Esophagus squamous epithelium (tissue), 5 donors: ENCODE measurements at regions not wholly inside any gene's neighbourhood (a gene's known extent, or its start where the extent isn't known, plus 50 kb on each side); places are given as distances from the start of the nearest gene placed in this dataset.

Experiments
- DNase-seq: peaks from one replicate; lab custom pipeline; 2025; lab: John Stamatoyannopoulos, UW
- H3K27ac ChIP-seq, 4 donors: fragments of 200-600 bp; sonication (generic); one replicate each; pipeline ENCODE4 v1.5.1; 2016 to 2019; ENCODE audit warnings: mild to moderate bottlenecking in 1 of 4
- H3K27me3 ChIP-seq, 4 donors: fragments of 200-600 bp; sonication (generic); 1 replicate in 3 of 4; 2 replicates in 1 of 4; pipeline versions ENCODE4 v1.5.1 to v1.6.0; 2017 to 2021; ENCODE audit warnings: antibody characterized with exemption in 1 of 4
- H3K36me3 ChIP-seq, 3 donors: fragments of 200-600 bp; sonication (generic); one replicate each; pipeline ENCODE4 v1.5.1; 2016 to 2019
- H3K4me1 ChIP-seq, 3 donors: fragments of 200-600 bp; sonication (generic); one replicate each; pipeline ENCODE4 v1.5.1; 2017 to 2019
- H3K4me3 ChIP-seq, 4 donors: fragments of 200-600 bp; sonication (generic); 1 replicate in 3 of 4; 2 replicates in 1 of 4; pipeline ENCODE4 v1.5.1; 2016 to 2019; ENCODE audit warnings: mild to moderate bottlenecking in 2 of 4, moderate library complexity in 1 of 4
- H3K9me3 ChIP-seq, 3 donors: fragments of 200-600 bp; sonication (generic); one replicate each; pipeline ENCODE4 v1.5.1; 2016 to 2019
- CTCF ChIP-seq, 6 experiments: fragments of 450-650 bp in 4 of 6; fragments of 200-600 bp in 2 of 6; sonication (generic) in 2 of 6; IDR thresholded peaks; one replicate each; pipeline ENCODE4 v1.5.1; 2016 to 2019; ENCODE audit warnings: antibody characterized with exemption in 6 of 6, mild to moderate bottlenecking in 4 of 6, moderate library complexity in 4 of 6
- POLR2A ChIP-seq, 4 donors: fragments of 450-650 bp; IDR thresholded peaks; one replicate each; pipeline ENCODE4 v1.6.1; 2017; ENCODE audit warnings: antibody characterized with exemption in 4 of 4, mild to moderate bottlenecking in 4 of 4, moderate library complexity in 3 of 4
- WGBS, 2 donors: methylation state at CpG; one replicate each; pipeline ENCODE4 v1.1.5; 2018; 5-methylcytosine and 5-hydroxymethylcytosine counted together
- intact Hi-C: fragments of 100-400 bp; cut with DNase I; formaldehyde crosslinking; loops from one replicate; pipeline ENCODE4 v1.15.0; 2022
- donor health status: DM: yes; HTN: yes; CAD: no.

GRCh38 chr21:20302084-20302483 lies 696.1 kb upstream of the NCAM2 start:
- DNase-seq = no peak
- Histone ChIP-seq H3K4me3 (no peak overlapping the region), H3K4me1 (no peaks in the 10 kb centered on the region), H3K27me3 (no peaks in the 10 kb centered on the region), H3K9me3 (no peaks in the 10 kb centered on the region), H3K36me3 (no peaks in the 10 kb centered on the region), H3K27ac (no peak overlapping the region)
- intact Hi-C loops = no loop called here
- 68 to 74% methylated on average over 5 of the region's 6 CpGs for WGBS, 2 donors
- no peak for TF ChIP-seq CTCF (IDR thresholded peaks at IDR 0.05)
- no peak for TF ChIP-seq POLR2A (IDR thresholded peaks at IDR 0.05)

- H3K27ac ChIP-seq = no peak overlapping the region
- DNase-seq = no peak
- intact Hi-C loops = no loop called here
- no peaks in the 10 kb centered on the region for H3K27me3 ChIP-seq
- no peaks in the 10 kb centered on the region for H3K36me3 ChIP-seq
- H3K4me1 ChIP-seq = no peaks in the 10 kb centered on the region
- H3K9me3 ChIP-seq = no peaks in the 10 kb centered on the region
- WGBS, 2 donors = 63 to 64% methylated on average over 3 of the region's 3 CpGs
- H3K4me3 ChIP-seq = no peak overlapping the region
- TF ChIP-seq POLR2A (IDR thresholded peaks at IDR 0.05) (no peak), CTCF (IDR thresholded peaks at IDR 0.05) (no peak)
Observed at GRCh38 chr21:20306836-20307235, 691.4 kb upstream of the NCAM2 start.

DNA sequence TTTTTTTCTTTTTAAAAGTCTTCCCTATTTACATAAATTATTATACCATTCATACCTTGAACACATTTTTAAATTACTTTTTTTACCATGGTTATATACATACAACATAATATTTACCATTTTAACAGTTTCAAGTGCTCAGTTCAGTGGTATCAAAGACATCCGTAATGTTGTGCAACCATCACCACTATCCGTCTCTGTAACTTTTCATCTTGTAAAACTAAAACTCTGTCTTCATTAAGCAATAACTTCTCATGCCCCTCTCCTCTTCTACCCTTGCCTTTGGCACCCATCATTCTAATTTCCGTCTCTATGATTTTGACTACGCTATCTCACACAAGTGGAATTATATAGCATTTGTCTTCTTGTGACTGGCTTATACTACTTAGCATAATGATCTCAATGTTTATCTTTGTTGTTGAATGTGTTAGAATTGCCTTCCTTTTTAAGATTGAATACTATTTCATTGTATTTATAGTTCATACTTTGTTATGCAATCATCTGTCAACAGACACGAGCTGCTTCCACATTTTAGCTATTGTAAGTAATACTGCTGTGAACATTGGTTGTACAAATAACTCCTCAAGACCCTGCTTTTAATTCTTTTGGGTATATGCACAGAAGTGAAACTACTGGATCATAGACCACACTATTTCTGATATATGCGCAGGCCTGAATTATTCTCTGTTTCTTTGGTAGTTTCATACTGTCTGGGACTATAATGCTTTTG lies 689.5 kb upstream of the NCAM2 start:
- intact Hi-C loops = no loop called here
- H3K4me3 ChIP-seq = no peak overlapping the region
- no peak overlapping the region for H3K27ac ChIP-seq
- no peaks in the 10 kb centered on the region for H3K27me3 ChIP-seq
- TF ChIP-seq POLR2A (IDR thresholded peaks at IDR 0.05) (no peak), CTCF (IDR thresholded peaks at IDR 0.05) (no peak)
- H3K4me1 ChIP-seq = no peaks in the 10 kb centered on the region
- H3K36me3 ChIP-seq = no peaks in the 10 kb centered on the region
- H3K9me3 ChIP-seq = no peaks in the 10 kb centered on the region
- no peak for DNase-seq
- 70 to 74% methylated on average over 6 of the region's 6 CpGs for WGBS, 2 donors

DNA sequence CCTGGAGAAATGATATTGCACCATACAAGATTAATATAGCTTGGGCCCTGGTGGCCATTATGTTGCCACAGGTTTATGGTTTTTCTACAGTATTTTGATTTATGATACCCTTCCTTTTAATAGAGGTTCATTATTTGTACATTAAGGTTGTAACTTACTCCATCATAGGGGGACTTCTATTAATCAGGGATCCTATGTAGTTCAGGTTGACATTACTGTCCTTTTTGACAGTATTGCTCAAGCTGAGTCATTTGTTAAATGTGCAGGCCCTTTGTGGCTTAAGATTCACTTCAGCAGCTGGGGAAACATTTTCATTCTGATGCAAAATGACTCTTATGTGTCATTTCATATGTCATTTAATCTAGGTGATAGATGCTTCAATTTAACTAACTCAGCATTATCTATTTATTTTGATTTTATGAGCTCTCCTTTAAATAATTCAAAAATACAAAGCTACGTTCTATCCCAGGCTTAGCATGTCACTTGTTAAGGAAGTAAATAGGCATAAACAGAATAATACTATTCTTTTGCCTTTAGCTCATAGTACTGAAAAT lies 686.9 kb upstream of the NCAM2 start:
- no peak overlapping the region for H3K4me3 ChIP-seq
- H3K9me3 ChIP-seq = no peaks in the 10 kb centered on the region
- intact Hi-C loops = no loop called here
- H3K27ac ChIP-seq = no peak overlapping the region
- DNase-seq = no peak
- no peaks in the 10 kb centered on the region for H3K36me3 ChIP-seq
- WGBS, 2 donors = 53 to 67% methylated on average over 1 of the region's 1 CpG
- H3K27me3 ChIP-seq = no peaks in the 10 kb centered on the region
- no peak for TF ChIP-seq CTCF (IDR thresholded peaks at IDR 0.05)
- no peak for TF ChIP-seq POLR2A (IDR thresholded peaks at IDR 0.05)
- H3K4me1 ChIP-seq = no peaks in the 10 kb centered on the region

DNA sequence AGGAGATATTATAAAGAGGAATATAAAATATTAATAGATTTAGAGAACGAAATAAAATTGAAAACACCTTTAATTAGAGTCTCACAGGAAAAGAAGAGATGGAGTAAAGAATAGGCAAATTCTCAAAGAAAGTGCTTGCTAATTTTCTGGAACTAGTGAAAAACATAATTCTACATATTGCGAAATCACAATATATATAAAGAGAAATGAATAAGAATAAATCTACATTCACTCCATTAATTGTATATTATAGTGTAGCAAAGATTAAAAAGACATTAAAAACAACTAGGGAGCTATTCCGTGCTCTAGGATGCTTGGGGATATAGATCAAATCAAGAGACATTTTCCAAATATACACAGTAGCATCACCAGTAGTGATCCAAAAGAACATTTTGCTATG lies 685.2 kb upstream of the NCAM2 start:
- no peaks in the 10 kb centered on the region for H3K27me3 ChIP-seq
- H3K4me1 ChIP-seq = no peaks in the 10 kb centered on the region
- DNase-seq = no peak
- TF ChIP-seq CTCF (IDR thresholded peaks at IDR 0.05) (no peak), POLR2A (IDR thresholded peaks at IDR 0.05) (no peak)
- WGBS, 2 donors = 74 to 79% methylated on average over 3 of the region's 3 CpGs
- H3K9me3 ChIP-seq = no peaks in the 10 kb centered on the region
- H3K36me3 ChIP-seq = no peaks in the 10 kb centered on the region
- H3K4me3 ChIP-seq = no peak overlapping the region
- no peak overlapping the region for H3K27ac ChIP-seq
- intact Hi-C loops = no loop called here
